GM12872 (cell line): ENCODE measurements at regions not wholly inside any gene's neighbourhood (a gene's known extent, or its start where the extent isn't known, plus 50 kb on each side); places are given as distances from the start of the nearest gene placed in this dataset.

Experiments
- CTCF ChIP-seq: IDR thresholded peaks from 3 replicates; pipeline ENCODE4 v1.5.1; 2011; ENCODE audit warnings: low read depth, mild to moderate bottlenecking, low read length, moderate library complexity; ENCODE audit not compliant: insufficient read depth

- no peak for TF ChIP-seq CTCF
These were observed 178.3 kb downstream of the DEPDC1B start for GRCh38 chr5:60521376-60522291.

GRCh38 chr5:60520451-60521227 is 179.3 kb downstream of the DEPDC1B start:
- no peak for TF ChIP-seq CTCF

GRCh38 chr5:60519372-60519771 is 180.6 kb downstream of the DEPDC1B start:
- TF ChIP-seq CTCF: no peak

- no peak for TF ChIP-seq CTCF
These were observed 182.1 kb downstream of the DEPDC1B start for GRCh38 chr5:60517850-60518249.

- TF ChIP-seq CTCF: no peak
These were observed 182.8 kb downstream of the DEPDC1B start for GRCh38 chr5:60517094-60517694.

- TF ChIP-seq CTCF: no peak
These were observed 183.3 kb downstream of the DEPDC1B start for GRCh38 chr5:60516688-60517087.

GRCh38 chr5:60514152-60514551 is 185.8 kb downstream of the DEPDC1B start:
- TF ChIP-seq CTCF: no peak
